ENCODE measurements at regions not wholly inside any gene's neighbourhood (a gene's known extent, or its start where the extent isn't known, plus 50 kb on each side); places are given as distances from the start of the nearest gene placed in this dataset.

DNA sequence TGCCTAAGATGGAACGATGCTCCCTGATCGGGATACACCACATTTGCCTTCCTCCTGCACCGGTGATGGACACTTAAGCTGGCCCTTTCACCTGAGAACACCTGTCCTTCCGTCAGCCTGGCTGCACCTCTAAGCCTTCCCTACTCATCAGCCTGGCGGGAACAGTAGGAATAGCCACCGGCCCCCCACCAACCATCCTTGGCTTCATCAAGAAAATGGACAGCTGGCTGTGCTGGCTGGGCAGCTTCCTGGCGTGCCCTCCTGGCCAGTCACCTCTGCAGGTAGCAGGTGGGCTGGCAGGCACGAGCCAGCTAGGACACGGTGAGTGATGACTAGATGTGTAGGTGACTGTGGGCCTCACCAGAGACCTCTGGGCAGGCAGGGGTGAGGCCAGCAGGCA is 142.8 kb downstream of the CTTN start:
- ATAC-seq (no peak), DNase-seq (ENCODE audit: extremely low read depth in 1 of 4, low spot score in 3 of 4) (no peak), FAIRE-seq (no peak)
- Histone ChIP-seq H3K9me3 (replicated peaks; ENCODE audit: control insufficient read depth, insufficient read depth, low read depth, low read length) (no peaks in the 10 kb centered on the region), H3K27me3 (ENCODE audit: control insufficient read depth in 2 of 2, insufficient read depth in 2 of 2, low read length in 2 of 2) (peaks cover 9 to 80% of the 10 kb centered on the region in 2 experiments; a peak in 4 of 5 replicates), H3K4me2 (ENCODE audit: insufficient read depth, low read length) (no peak overlapping the region), H2AFZ (ENCODE audit: low read depth, low read length) (no peak overlapping the region), H4K20me1 (replicated peaks; ENCODE audit: control insufficient read depth, insufficient read depth, low read length) (peaks cover 3% of the 10 kb centered on the region; the same call in 1 of the 2 replicates), H3K4me3 (no peak overlapping the region), H3K9me1 (ENCODE audit: control insufficient read depth, insufficient read depth, low read length) (no peaks in the 10 kb centered on the region), H3K79me2 (ENCODE audit: control insufficient read depth, insufficient read depth, low read length) (no peaks in the 10 kb centered on the region), H3K36me3 (ENCODE audit: control insufficient read depth, insufficient read depth, low read length) (no peaks in the 10 kb centered on the region), H3K9ac (ENCODE audit: insufficient read depth in 1 of 2, low read depth in 2 of 2, low read length in 2 of 2) (no peak overlapping the region), H3K27ac (ENCODE audit: extremely low read depth, low read depth, low read length) (no peak overlapping the region), H3K4me1 (replicated peaks in 1 of 2; ENCODE audit: control insufficient read depth in 2 of 2, insufficient read depth in 2 of 2, low read length in 2 of 2) (peaks cover 0 to 10% of the 10 kb centered on the region in 2 experiments; a peak in 2 of 5 replicates)
- ChIA-PET POLR2A (no interaction called here), CTCF (ENCODE audit: low intra/inter-chr PET ratio) (no interaction called here)
- intact Hi-C loops (cut with micrococcal nuclease) (no loop called here), in situ Hi-C loops (cut with MboI) (no loop called here)
- no TSS peak for BruUV-seq (replicated peaks)
- TF ChIP-seq NR4A1 (CRISPR knock-in tag; IDR thresholded peaks at IDR 0.05) (no peak), NR4A1 (tag; IDR thresholded peaks at IDR 0.05) (no peak), HMG20A (CRISPR knock-in tag; conservative IDR thresholded peaks at IDR 0.05) (no peak), HEY1 (CRISPR knock-in tag; IDR thresholded peaks at IDR 0.05; ENCODE audit: borderline replicate concordance) (no peak), ZBTB17 (CRISPR knock-in tag; IDR thresholded peaks at IDR 0.05) (no peak), KDM1A (IDR thresholded peaks at IDR 0.05) (no peak), POLR2AphosphoS5 (IDR thresholded peaks at IDR 0.05; ENCODE audit: control insufficient read depth, insufficient read depth, low read depth, low read length) (no peak), FOXA3 (CRISPR knock-in tag; conservative IDR thresholded peaks at IDR 0.05 in 1 of 2, IDR thresholded peaks at IDR 0.05 in 1 of 2) (no peak)
- TF ChIP-seq, protein P1, sequence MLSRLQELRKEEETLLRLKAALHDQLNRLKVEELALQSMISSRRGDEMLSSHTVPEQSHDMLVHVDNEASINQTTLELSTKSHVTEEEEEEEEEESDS (CRISPR knock-in tag; IDR thresholded peaks at IDR 0.05): no peak
- TF ChIP-seq, protein P2, sequence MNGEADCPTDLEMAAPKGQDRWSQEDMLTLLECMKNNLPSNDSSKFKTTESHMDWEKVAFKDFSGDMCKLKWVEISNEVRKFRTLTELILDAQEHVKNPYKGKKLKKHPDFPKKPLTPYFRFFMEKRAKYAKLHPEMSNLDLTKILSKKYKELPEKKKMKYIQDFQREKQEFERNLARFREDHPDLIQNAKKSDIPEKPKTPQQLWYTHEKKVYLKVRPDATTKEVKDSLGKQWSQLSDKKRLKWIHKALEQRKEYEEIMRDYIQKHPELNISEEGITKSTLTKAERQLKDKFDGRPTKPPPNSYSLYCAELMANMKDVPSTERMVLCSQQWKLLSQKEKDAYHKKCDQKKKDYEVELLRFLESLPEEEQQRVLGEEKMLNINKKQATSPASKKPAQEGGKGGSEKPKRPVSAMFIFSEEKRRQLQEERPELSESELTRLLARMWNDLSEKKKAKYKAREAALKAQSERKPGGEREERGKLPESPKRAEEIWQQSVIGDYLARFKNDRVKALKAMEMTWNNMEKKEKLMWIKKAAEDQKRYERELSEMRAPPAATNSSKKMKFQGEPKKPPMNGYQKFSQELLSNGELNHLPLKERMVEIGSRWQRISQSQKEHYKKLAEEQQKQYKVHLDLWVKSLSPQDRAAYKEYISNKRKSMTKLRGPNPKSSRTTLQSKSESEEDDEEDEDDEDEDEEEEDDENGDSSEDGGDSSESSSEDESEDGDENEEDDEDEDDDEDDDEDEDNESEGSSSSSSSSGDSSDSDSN (IDR thresholded peaks at IDR 0.05; ENCODE audit: borderline replicate concordance in 1 of 2, low read depth in 2 of 2, low read length in 2 of 2): no peak
- TF ChIP-seq, protein P3, sequence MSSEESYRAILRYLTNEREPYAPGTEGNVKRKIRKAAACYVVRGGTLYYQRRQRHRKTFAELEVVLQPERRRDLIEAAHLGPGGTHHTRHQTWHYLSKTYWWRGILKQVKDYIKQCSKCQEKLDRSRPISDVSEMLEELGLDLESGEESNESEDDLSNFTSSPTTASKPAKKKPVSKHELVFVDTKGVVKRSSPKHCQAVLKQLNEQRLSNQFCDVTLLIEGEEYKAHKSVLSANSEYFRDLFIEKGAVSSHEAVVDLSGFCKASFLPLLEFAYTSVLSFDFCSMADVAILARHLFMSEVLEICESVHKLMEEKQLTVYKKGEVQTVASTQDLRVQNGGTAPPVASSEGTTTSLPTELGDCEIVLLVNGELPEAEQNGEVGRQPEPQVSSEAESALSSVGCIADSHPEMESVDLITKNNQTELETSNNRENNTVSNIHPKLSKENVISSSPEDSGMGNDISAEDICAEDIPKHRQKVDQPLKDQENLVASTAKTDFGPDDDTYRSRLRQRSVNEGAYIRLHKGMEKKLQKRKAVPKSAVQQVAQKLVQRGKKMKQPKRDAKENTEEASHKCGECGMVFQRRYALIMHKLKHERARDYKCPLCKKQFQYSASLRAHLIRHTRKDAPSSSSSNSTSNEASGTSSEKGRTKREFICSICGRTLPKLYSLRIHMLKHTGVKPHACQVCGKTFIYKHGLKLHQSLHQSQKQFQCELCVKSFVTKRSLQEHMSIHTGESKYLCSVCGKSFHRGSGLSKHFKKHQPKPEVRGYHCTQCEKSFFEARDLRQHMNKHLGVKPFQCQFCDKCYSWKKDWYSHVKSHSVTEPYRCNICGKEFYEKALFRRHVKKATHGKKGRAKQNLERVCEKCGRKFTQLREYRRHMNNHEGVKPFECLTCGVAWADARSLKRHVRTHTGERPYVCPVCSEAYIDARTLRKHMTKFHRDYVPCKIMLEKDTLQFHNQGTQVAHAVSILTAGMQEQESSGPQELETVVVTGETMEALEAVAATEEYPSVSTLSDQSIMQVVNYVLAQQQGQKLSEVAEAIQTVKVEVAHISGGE (CRISPR knock-in tag; IDR thresholded peaks at IDR 0.05): no peak
- WGBS (ENCODE audit: insufficient coverage, low coverage, missing lambda C conversion rate): under 1% methylated on average over 9 of the region's 9 CpGs

Measured in K562 (cell line).